MM.1S (cell line): ENCODE measurements at regions not wholly inside any gene's neighbourhood (a gene's known extent, or its start where the extent isn't known, plus 50 kb on each side); places are given as distances from the start of the nearest gene placed in this dataset.

Experiments used
- DNase-seq: peaks from one replicate; pipeline ENCODE4 v3.0.0-alpha.2; 2015
- H2AFZ ChIP-seq: fragments of 300-600 bp; sonication (generic); 2 replicates; pipeline ENCODE4 v1.6.0; 2016; ENCODE audit warnings: antibody characterized with exemption, low read length
- H3F3A ChIP-seq: fragments of 300-600 bp; sonication (generic); 2 replicates; pipeline ENCODE4 v1.6.1; 2016; ENCODE audit warnings: mild to moderate bottlenecking, antibody characterized with exemption, low read length, moderate library complexity, mixed read lengths; ENCODE audit not compliant: insufficient read depth
- H3K27ac ChIP-seq: fragments of 300-600 bp; sonication (generic); 2 replicates; pipeline ENCODE4 v1.5.1; 2016; ENCODE audit warnings: mild to moderate bottlenecking, low read length
- H3K27me3 ChIP-seq: fragments of 300-600 bp; sonication (generic); replicated peaks from 2 replicates; pipeline ENCODE4 v1.6.0; 2016; ENCODE audit warnings: low read length; ENCODE audit not compliant: insufficient read depth
- H3K36me3 ChIP-seq: fragments of 300-600 bp; sonication (generic); replicated peaks from 2 replicates; pipeline ENCODE4 v1.6.1; 2016; ENCODE audit warnings: mild to moderate bottlenecking, low read length, mixed read lengths; ENCODE audit not compliant: insufficient read depth
- H3K4me1 ChIP-seq: fragments of 300-600 bp; sonication (generic); 2 replicates; pipeline ENCODE4 v1.6.1; 2016; ENCODE audit warnings: low read length, mixed read lengths
- H3K4me2 ChIP-seq: fragments of 300-600 bp; sonication (generic); 2 replicates; pipeline ENCODE4 v1.6.0; 2016; ENCODE audit warnings: low read depth, low read length
- H3K4me3 ChIP-seq: fragments of 300-600 bp; sonication (generic); 2 replicates; pipeline ENCODE4 v1.5.1; 2016; ENCODE audit warnings: low read length, mixed read lengths
- H3K79me2 ChIP-seq: fragments of 300-600 bp; sonication (generic); 2 replicates; pipeline ENCODE4 v1.6.1; 2016; ENCODE audit warnings: mixed run types, low read length, mixed read lengths
- H3K9ac ChIP-seq: fragments of 300-600 bp; sonication (generic); 2 replicates; pipeline ENCODE4 v1.6.1; 2016; ENCODE audit warnings: low read length, mixed read lengths
- H3K9me2 ChIP-seq: fragments of 300-600 bp; sonication (generic); replicated peaks from 2 replicates; pipeline ENCODE4 v1.6.1; 2016; ENCODE audit warnings: mild to moderate bottlenecking, low read length, mixed read lengths; ENCODE audit not compliant: insufficient read depth
- H3K9me3 ChIP-seq: fragments of 300-600 bp; sonication (generic); replicated peaks from 2 replicates; pipeline ENCODE4 v1.6.1; 2016; ENCODE audit warnings: mild to moderate bottlenecking, low read length, mixed read lengths; ENCODE audit not compliant: insufficient read depth
- H4K20me1 ChIP-seq: fragments of 300-600 bp; sonication (generic); 2 replicates; pipeline ENCODE4 v1.6.1; 2016; ENCODE audit warnings: mild to moderate bottlenecking, low read length, moderate library complexity, mixed read lengths; ENCODE audit not compliant: insufficient read depth
- EZH2 ChIP-seq: fragments of 300-600 bp; sonication (generic); optimal IDR thresholded peaks from 2 replicates; pipeline ENCODE3; 2017; ENCODE audit warnings: low read depth, mild to moderate bottlenecking, antibody characterized with exemption, low read length, mixed read lengths
- EZH2phosphoT487 ChIP-seq: fragments of 300-600 bp; sonication (generic); IDR thresholded peaks from 2 replicates; pipeline ENCODE4 v1.6.1; 2018; ENCODE audit warnings: antibody characterized with exemption, low read length
- TF ChIP-seq, protein P1 (sequence below): fragments of 300-600 bp; sonication (generic); IDR thresholded peaks from 2 replicates; pipeline ENCODE4 v1.5.1; 2016; ENCODE audit warnings: antibody characterized with exemption, low read length, mixed read lengths

DNA sequence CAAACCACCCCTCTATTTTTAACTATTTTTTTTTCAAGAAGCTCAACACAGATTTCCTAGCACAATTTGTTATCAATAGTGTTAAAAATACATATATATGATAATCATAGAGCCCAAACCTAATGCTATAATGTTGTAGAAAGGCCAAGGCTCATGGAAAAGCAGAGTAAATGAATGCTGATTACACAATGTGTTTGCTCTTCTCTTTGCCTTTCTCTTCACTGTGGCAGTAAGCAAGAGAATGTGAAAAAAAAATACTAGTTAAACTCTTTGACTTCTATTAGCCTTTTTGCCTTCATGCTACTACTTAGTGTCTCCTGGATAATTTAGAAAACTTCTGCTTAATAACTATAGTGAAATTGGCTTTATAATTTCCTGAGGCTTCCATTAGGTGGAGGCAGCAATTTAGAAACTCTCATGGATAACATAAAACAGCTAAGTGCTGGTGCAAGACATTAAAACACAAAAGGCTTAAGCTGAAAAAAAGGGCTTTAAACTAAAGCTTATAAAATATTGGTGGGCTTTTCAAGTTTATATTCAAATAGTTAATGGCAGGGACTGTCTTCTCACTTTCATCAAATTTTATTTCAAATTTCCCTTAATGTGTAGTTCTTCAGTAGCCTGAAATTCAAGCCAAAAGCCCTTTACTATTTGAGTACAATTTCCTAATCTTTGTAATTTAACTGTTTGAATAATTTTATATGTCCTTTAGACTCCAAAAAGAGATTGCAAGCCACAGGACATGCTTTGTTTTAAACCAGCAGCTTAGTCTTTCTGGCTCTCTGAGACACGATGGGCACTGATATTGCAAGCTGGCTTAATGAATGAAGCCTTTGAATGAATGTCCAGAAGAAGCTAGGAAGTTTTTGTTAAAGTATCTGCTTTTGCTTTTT, 2031.8 kb upstream of the CDH6 start:
- Histone ChIP-seq H3F3A (no peaks in the 10 kb centered on the region), H3K9me2 (no peaks in the 10 kb centered on the region), H3K4me1 (no peaks in the 10 kb centered on the region), H4K20me1 (no peaks in the 10 kb centered on the region), H3K9ac (no peak overlapping the region), H3K36me3 (no peaks in the 10 kb centered on the region), H3K27me3 (no peaks in the 10 kb centered on the region), H3K79me2 (no peaks in the 10 kb centered on the region), H3K9me3 (no peaks in the 10 kb centered on the region), H3K4me3 (no peak overlapping the region), H2AFZ (no peak overlapping the region), H3K4me2 (no peak overlapping the region), H3K27ac (no peak overlapping the region)
- TF ChIP-seq EZH2: no peak
- TF ChIP-seq EZH2phosphoT487: no peak
- TF ChIP-seq, protein P1, sequence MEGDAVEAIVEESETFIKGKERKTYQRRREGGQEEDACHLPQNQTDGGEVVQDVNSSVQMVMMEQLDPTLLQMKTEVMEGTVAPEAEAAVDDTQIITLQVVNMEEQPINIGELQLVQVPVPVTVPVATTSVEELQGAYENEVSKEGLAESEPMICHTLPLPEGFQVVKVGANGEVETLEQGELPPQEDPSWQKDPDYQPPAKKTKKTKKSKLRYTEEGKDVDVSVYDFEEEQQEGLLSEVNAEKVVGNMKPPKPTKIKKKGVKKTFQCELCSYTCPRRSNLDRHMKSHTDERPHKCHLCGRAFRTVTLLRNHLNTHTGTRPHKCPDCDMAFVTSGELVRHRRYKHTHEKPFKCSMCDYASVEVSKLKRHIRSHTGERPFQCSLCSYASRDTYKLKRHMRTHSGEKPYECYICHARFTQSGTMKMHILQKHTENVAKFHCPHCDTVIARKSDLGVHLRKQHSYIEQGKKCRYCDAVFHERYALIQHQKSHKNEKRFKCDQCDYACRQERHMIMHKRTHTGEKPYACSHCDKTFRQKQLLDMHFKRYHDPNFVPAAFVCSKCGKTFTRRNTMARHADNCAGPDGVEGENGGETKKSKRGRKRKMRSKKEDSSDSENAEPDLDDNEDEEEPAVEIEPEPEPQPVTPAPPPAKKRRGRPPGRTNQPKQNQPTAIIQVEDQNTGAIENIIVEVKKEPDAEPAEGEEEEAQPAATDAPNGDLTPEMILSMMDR: no peak
- no peak for DNase-seq

DNA sequence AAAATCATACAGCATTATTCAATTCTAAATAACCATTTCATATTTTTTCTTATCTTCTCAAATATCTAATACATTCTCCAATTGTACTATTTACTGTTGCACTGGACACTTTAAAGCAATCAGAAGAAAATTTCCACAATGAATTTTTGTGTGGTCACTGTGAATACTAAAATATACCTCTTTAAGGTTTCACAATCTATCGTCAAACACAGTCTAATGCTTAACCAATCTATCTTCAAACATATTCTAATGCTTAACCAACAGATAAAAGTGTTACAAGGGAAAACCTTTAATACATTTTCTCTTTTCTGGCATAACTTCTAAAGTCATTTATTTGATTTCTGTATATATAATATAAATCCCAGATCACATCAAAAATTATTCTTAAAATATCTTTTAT, 2035.5 kb upstream of the CDH6 start:
- no peaks in the 10 kb centered on the region for H3F3A ChIP-seq
- no peak for DNase-seq
- no peaks in the 10 kb centered on the region for H3K9me3 ChIP-seq
- H3K4me2 ChIP-seq: no peak overlapping the region
- no peaks in the 10 kb centered on the region for H4K20me1 ChIP-seq
- TF ChIP-seq, protein P1: no peak
- TF ChIP-seq EZH2 (no peak), EZH2phosphoT487 (no peak)
- no peaks in the 10 kb centered on the region for H3K9me2 ChIP-seq
- no peak overlapping the region for H2AFZ ChIP-seq
- no peak overlapping the region for H3K9ac ChIP-seq
- no peaks in the 10 kb centered on the region for H3K36me3 ChIP-seq
- H3K4me3 ChIP-seq: no peak overlapping the region
- H3K4me1 ChIP-seq: no peaks in the 10 kb centered on the region
- H3K79me2 ChIP-seq: no peaks in the 10 kb centered on the region
- H3K27me3 ChIP-seq: no peaks in the 10 kb centered on the region
- no peak overlapping the region for H3K27ac ChIP-seq

DNA sequence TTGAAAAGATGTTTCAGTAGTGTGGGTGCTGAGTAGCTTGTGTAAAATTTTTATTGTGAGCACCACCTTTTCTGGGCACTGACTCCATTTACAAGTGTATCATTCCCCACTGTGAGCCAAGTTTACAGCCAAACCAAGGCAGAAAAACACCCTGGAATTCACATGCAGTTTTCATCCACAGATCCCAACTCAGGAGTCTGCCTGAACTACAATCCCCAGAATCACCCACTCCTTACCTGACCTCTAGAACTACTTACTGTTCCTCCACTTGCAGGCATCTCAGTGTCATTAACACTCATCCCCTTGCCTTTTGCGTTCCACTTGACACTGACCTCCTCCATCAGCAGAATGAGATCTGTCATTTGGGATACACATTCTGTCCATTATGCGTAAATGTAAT, 2042.6 kb upstream of the CDH6 start:
- H3K9me3 ChIP-seq: no peaks in the 10 kb centered on the region
- H3K4me3 ChIP-seq: no peak overlapping the region
- H3K9ac ChIP-seq: no peak overlapping the region
- H3K79me2 ChIP-seq: no peaks in the 10 kb centered on the region
- no peaks in the 10 kb centered on the region for H3K4me1 ChIP-seq
- H2AFZ ChIP-seq: no peak overlapping the region
- no peak overlapping the region for H3K27ac ChIP-seq
- no peak for DNase-seq
- H3K4me2 ChIP-seq: no peak overlapping the region
- H3K27me3 ChIP-seq: no peaks in the 10 kb centered on the region
- no peaks in the 10 kb centered on the region for H4K20me1 ChIP-seq
- H3K9me2 ChIP-seq: no peaks in the 10 kb centered on the region
- H3F3A ChIP-seq: no peaks in the 10 kb centered on the region
- no peaks in the 10 kb centered on the region for H3K36me3 ChIP-seq
- TF ChIP-seq EZH2: no peak
- no peak for TF ChIP-seq EZH2phosphoT487
- TF ChIP-seq, protein P1: no peak
